PFSK-1 (cell line): ENCODE measurements at regions not wholly inside any gene's neighbourhood (a gene's known extent, or its start where the extent isn't known, plus 50 kb on each side); places are given as distances from the start of the nearest gene placed in this dataset.

Experiments
- FOXP2 ChIP-seq: optimal IDR thresholded peaks from 2 replicates; pipeline ENCODE3; 2011; ENCODE audit warnings: borderline replicate concordance, control low read depth, inconsistent platforms; ENCODE audit not compliant: insufficient read depth; ENCODE audit errors: extremely low read length, extremely low read depth
- POLR2AphosphoS5 ChIP-seq: IDR thresholded peaks from 2 replicates; pipeline ENCODE4 v1.6.1; 2012; ENCODE audit warnings: low read depth, mild to moderate bottlenecking, control low read depth, low read length, moderate library complexity
- REST ChIP-seq, 2 experiments: IDR thresholded peaks; 2 replicates each; pipeline versions ENCODE4 v1.6.1 to v1.8.0; 2011 to 2012; ENCODE audit warnings: low read depth in 2 of 2, low read length in 2 of 2, control low read depth in 1 of 2, inconsistent platforms in 1 of 2, mild to moderate bottlenecking in 1 of 2, moderate library complexity in 1 of 2; ENCODE audit not compliant: insufficient read depth in 1 of 2
- SIN3A ChIP-seq: IDR thresholded peaks from 2 replicates; pipeline ENCODE4 v1.6.1; 2012; ENCODE audit warnings: mild to moderate bottlenecking, low read length, moderate library complexity, borderline replicate concordance; ENCODE audit not compliant: insufficient read depth
- TAF1 ChIP-seq: IDR thresholded peaks from 2 replicates; pipeline ENCODE4 v1.6.1; 2012; ENCODE audit warnings: low read length, control low read depth, borderline replicate concordance; ENCODE audit not compliant: insufficient read depth

- TF ChIP-seq SIN3A = no peak
- TF ChIP-seq POLR2AphosphoS5 = no peak
- no peak for TF ChIP-seq FOXP2
- TF ChIP-seq REST (IDR thresholded peaks at IDR 0.05; ENCODE audit: insufficient read depth in 1 of 2, low read depth in 2 of 2, low read length in 2 of 2) = no peak
- TF ChIP-seq TAF1 = no peak
These were observed 272.9 kb downstream of the SLITRK5 start for GRCh38 chr13:87944038-87944437.

- TF ChIP-seq TAF1 = no peak
- TF ChIP-seq POLR2AphosphoS5 = no peak
- no peak for TF ChIP-seq SIN3A
- TF ChIP-seq REST (IDR thresholded peaks at IDR 0.05; ENCODE audit: insufficient read depth in 1 of 2, low read depth in 2 of 2, low read length in 2 of 2) = no peak
These were observed 281.2 kb downstream of the SLITRK5 start for GRCh38 chr13:87952377-87952776.

GRCh38 chr13:87953381-87953780, 282.2 kb downstream of the SLITRK5 start:
- TF ChIP-seq POLR2AphosphoS5 = no peak
- no peak for TF ChIP-seq SIN3A
- TF ChIP-seq FOXP2 = no peak
- no peak for TF ChIP-seq REST (IDR thresholded peaks at IDR 0.05; ENCODE audit: insufficient read depth in 1 of 2, low read depth in 2 of 2, low read length in 2 of 2)
- no peak for TF ChIP-seq TAF1

GRCh38 chr13:87954091-87954490, 282.9 kb downstream of the SLITRK5 start:
- TF ChIP-seq TAF1 (no peak), FOXP2 (no peak), REST (IDR thresholded peaks at IDR 0.05; ENCODE audit: insufficient read depth in 1 of 2, low read depth in 2 of 2, low read length in 2 of 2) (no peak), SIN3A (no peak), POLR2AphosphoS5 (no peak)

GRCh38 chr13:87961546-87961945, 290.4 kb downstream of the SLITRK5 start:
- TF ChIP-seq FOXP2 = no peak
- no peak for TF ChIP-seq SIN3A
- no peak for TF ChIP-seq REST (IDR thresholded peaks at IDR 0.05; ENCODE audit: insufficient read depth in 1 of 2, low read depth in 2 of 2, low read length in 2 of 2)
- TF ChIP-seq TAF1 = no peak
- no peak for TF ChIP-seq POLR2AphosphoS5
